GM18867 (cell line): ENCODE measurements at regions not wholly inside any gene's neighbourhood (a gene's known extent, or its start where the extent isn't known, plus 50 kb on each side); places are given as distances from the start of the nearest gene placed in this dataset.

Source experiments
- ATAC-seq: cut with Tn5 transposase; IDR thresholded peaks from one replicate; pipeline ENCODE4 v1.9.1; 2021; ENCODE audit warnings: mild to moderate bottlenecking, moderate library complexity; ENCODE audit not compliant: unreplicated experiment

GRCh38 chr12:4108803-4109345 lies 164.7 kb upstream of the CCND2 start:
- ATAC-seq, result no peak

- ATAC-seq, result no peak
These were observed 165.5 kb upstream of the CCND2 start for GRCh38 chr12:4107911-4108697.

GRCh38 chr12:4107436-4107878 lies 166.1 kb upstream of the CCND2 start:
- ATAC-seq, result peak; percentile 86

GRCh38 chr12:4106621-4107020 lies 166.9 kb upstream of the CCND2 start:
- ATAC-seq, result no peak

GRCh38 chr12:4104722-4105244 lies 168.8 kb upstream of the CCND2 start:
- ATAC-seq, result no peak

- ATAC-seq, result no peak
These were observed 174.3 kb upstream of the CCND2 start for GRCh38 chr12:4099276-4099675.

GRCh38 chr12:4091016-4091743 lies 182.4 kb upstream of the CCND2 start:
- ATAC-seq, result no peak

- no peak for ATAC-seq
These were observed 183.6 kb upstream of the CCND2 start for GRCh38 chr12:4089956-4090355.

- ATAC-seq, result no peak
These were observed 184.4 kb upstream of the CCND2 start for GRCh38 chr12:4089121-4089606.

- no peak for ATAC-seq
These were observed 185.1 kb upstream of the CCND2 start for GRCh38 chr12:4088451-4088850.

- no peak for ATAC-seq
These were observed 187.1 kb upstream of the CCND2 start for GRCh38 chr12:4086481-4086880.

- ATAC-seq, result no peak
These were observed 189.0 kb upstream of the CCND2 start for GRCh38 chr12:4084573-4084972.

- ATAC-seq, result no peak
These were observed 190.7 kb upstream of the CCND2 start for GRCh38 chr12:4082809-4083403.

- no peak for ATAC-seq
These were observed 193.3 kb upstream of the CCND2 start for GRCh38 chr12:4080213-4080612.

- no peak for ATAC-seq
These were observed 199.4 kb upstream of the CCND2 start for GRCh38 chr12:4074129-4074528.

- ATAC-seq, result no peak
These were observed 196.4 kb upstream of the PARP11 start for GRCh38 chr12:4069670-4070010.

- no peak for ATAC-seq
These were observed 195.9 kb upstream of the PARP11 start for GRCh38 chr12:4068981-4069669.

GRCh38 chr12:4064008-4064407 lies 190.8 kb upstream of the PARP11 start:
- no peak for ATAC-seq

- ATAC-seq, result no peak
These were observed 186.8 kb upstream of the PARP11 start for GRCh38 chr12:4059898-4060568.
